ENCODE measurements at regions not wholly inside any gene's neighbourhood (a gene's known extent, or its start where the extent isn't known, plus 50 kb on each side); places are given as distances from the start of the nearest gene placed in this dataset.

DNA sequence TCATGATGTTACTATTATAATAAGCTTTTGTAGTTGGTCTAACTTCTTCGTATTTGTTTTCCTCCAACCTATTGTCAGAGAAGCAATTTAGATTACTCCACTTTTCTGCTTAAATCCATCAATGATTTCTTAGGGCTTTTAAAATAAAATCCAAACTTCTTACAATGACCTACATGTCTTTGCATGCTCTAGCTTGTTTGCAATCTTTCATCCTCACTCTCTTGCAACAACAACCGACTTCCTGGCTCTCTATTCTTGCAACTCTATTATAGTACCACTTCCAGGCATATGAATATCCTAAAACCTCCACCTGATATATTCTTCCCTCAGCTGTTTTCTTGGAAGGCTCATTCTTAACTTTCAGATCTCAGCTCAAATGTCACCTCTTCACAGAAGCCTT is 1288.7 kb downstream of the PLA2G4A start:
- TF ChIP-seq, protein P1, sequence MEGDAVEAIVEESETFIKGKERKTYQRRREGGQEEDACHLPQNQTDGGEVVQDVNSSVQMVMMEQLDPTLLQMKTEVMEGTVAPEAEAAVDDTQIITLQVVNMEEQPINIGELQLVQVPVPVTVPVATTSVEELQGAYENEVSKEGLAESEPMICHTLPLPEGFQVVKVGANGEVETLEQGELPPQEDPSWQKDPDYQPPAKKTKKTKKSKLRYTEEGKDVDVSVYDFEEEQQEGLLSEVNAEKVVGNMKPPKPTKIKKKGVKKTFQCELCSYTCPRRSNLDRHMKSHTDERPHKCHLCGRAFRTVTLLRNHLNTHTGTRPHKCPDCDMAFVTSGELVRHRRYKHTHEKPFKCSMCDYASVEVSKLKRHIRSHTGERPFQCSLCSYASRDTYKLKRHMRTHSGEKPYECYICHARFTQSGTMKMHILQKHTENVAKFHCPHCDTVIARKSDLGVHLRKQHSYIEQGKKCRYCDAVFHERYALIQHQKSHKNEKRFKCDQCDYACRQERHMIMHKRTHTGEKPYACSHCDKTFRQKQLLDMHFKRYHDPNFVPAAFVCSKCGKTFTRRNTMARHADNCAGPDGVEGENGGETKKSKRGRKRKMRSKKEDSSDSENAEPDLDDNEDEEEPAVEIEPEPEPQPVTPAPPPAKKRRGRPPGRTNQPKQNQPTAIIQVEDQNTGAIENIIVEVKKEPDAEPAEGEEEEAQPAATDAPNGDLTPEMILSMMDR (conservative IDR thresholded peaks at IDR 0.05; ENCODE audit: low read length) = no peak
- no peak for TF ChIP-seq EZH2phosphoT487 (IDR thresholded peaks at IDR 0.05; ENCODE audit: borderline replicate concordance, low read depth, low read length)

Data from OCI-LY7 (cell line).